ENCODE measurements at regions not wholly inside any gene's neighbourhood (a gene's known extent, or its start where the extent isn't known, plus 50 kb on each side); places are given as distances from the start of the nearest gene placed in this dataset.

DNA sequence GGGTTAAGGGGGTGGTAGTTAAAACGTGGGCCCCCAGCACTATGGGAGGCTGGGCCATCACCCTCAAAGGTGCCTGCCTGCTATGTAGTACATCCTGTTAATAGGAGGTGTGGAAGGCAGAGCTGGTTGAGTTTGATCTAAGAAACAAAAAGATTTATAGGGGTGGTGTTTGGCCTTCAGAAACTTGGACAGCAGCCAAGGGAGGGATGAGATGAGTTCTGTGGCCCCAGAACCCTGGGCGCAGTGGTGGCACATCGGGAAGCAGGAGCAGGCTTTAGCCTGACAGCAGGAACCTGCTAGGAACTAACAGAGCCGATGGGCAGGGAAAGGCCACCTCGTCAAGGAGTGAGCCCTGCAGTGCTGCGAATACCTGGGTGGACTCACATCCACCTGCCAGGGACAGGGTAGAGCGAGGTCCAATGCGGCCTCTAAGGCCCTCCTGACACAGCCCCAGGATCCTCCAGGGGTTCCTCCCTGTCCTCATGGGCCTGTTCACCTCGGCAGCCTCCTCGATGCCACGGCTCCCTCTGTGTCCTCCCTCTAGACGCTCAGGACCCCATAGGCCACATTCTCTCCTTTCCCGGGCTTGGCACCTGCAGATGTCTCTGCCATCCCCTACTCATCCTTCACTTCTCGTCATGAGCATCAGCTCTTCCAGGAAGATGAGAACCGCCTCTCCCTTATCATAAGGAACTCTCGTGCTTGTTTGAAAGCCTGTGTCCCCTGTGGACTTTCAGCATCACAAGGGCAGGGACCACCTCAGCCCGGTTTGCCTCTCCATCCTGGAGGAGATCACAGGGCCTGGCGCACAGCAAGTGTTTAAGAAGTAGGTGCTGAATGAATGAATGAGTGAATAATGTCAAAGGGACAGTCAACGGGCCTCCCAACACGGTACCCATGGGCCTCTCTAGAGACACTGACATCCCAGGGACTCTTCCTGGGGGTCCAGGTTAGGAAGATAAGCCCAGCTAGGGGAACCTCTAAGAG lies 103.5 kb upstream of the TNRC6C start:
- DNase-seq (ENCODE audit: low spot score) = no peak

DNA sequence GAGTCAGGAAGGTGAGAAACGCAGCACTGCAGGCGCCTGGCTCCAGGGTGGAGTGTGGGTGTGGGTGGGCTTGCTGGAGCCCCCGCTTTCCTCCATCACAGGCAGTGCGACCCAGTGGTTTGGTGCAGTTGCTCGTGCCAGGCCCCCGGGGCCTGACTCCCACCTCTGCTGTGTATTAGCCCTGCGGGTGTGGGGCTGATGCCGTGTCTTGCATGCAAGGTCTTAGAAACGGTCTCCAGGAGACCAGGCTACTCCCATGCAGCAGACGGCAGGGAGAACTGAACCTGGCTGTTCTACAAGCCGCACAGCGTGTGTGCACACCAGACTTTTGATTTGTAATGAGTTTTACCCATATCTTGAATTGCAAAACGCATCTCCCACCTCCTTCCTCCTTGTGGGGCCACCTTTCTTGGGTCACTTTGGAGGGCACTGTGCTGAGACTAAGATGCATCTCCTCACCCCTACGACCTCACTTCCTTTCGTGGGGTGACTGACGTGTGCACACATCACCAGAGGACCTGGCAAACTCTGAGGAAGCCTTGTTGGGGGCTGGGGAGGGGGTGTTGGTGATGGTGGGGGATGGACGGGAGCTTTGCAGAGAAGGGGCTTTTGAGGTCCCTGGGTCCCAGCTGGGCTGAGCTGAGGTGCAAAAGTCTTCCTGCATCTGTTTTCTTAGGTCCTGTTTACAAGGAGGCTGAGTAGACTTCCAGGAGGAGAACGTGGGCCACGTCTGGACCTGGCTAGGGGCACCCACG lies 101.8 kb upstream of the TNRC6C start:
- DNase-seq (ENCODE audit: low spot score) = no peak

DNA sequence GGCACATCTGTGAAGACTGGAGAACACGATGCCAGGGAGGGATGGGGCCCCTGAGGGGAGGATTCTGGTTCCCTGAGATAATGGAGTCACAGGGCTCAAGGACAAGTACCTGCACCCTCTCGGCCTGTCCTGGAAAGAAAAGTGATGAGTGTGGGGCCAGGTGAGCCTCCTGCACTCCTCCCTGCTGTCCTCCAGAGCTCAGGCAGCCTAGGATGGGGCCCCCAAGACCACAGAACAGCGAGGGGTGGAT lies 101.3 kb upstream of the TNRC6C start:
- DNase-seq (ENCODE audit: low spot score) = no peak

DNA sequence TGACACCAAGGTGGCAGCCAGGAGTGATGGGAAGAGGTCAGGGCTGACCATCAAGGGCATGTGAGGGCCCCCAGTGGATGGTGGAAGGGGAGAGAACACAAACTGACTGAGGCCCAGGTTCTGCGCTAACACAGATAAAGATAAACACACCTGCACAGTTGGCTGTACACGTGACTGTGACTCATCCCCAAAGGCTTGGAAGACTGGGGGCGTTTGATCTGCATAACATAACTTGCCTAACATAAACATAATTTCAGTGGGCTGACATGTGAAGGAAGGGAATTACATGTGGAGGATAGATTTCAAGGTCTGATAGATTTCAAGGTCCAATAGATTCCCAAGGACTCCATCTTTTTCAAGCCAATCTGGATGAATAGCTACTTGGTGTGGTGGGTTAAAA lies 100.9 kb upstream of the TNRC6C start:
- DNase-seq (ENCODE audit: low spot score) = no peak

DNA sequence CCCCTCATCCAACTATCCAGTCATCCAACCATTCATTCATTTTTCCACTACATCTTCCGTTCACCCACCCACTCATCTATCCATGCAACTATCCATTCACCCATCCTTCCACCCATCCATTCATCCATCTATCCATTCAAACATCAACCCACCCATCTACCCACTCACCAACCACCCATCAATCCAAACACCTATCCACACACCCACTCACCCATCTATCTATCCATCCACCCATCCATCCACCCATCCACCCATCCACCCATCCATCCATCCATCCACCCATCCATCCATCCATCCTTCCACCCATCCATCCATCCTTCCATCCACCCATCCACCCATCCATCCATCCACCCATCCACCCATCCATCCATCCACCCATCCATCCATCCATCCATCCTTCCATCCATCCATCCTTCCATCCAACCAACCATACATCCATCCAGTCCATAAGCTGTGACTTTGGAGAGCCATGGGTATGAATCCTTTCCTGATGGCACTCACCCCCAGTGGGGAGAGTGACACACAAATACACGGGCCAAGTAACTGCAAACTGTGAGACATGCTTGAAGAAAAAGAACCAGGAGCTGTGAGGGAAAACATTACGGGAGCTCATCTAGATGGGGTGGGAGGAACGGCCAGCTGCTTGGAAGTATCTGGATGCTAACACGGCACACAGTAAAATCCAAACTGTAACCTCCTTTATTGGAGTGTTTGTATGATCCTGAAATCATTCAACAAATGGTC lies 100.0 kb upstream of the TNRC6C start:
- DNase-seq (ENCODE audit: low spot score) = no peak

DNA sequence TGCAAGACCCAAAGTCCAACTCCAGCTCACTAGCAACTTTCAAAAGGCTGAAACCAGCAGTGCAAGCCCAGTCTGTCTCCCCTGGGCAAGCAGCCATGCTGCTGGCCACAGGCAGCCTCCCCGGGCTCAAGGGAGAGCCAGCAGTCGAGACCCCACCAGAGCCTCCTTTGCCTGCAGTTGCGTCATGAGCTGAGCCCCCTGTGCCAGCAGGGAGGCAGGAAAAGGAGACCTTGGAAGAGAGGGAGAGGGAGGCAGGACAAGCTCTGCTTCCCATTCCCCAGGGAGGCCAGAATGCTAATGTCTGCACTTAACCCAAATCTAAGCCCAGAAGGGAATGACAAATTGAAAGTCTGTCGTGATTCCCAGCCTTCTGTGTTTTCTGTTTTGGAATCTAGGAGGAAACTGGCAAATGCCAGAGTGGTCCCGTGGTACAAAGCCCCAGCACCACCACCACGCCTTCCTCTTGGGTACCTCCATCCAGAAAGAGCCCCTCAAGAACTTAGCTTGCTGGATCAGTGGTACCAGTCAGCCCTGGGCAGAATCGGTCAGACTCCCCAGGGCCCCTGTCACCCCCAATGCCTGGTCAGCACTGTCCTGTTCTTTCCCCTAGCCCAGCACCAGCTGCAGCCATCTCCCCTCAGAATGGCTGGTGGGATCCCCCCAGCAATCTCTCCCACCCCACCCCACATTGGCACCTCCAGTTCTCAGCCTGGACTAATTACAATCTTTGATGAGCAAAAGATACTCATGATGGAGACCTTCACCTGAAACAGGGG lies 99.3 kb upstream of the TNRC6C start:
- no peak for DNase-seq (ENCODE audit: low spot score)

DNA sequence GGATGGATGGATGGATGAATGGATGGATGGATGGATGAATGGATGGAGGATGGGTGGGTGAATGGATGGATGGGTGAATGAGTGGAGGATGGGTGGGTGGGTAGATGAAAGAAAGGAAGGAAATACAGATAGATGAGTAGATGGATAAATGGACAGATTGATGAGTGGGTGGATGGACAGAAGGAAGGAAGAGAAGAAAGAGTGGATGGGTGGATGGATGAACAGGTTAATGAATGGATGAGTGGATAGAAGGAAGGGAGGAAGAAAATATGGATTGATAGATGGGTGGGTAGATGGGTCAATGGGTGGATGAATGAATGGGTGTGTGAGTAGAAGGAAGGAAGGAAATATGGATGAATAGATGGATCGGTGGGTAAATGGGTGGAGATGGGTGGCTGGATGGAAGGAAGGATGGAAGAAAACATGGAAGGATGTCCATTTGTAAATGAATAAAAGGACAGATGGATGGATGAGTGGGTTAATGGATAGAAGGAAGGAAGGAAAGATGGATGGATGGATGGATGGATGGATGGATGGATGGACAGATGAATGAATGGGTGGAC lies 97.3 kb upstream of the TNRC6C start:
- DNase-seq (ENCODE audit: low spot score) = no peak

DNA sequence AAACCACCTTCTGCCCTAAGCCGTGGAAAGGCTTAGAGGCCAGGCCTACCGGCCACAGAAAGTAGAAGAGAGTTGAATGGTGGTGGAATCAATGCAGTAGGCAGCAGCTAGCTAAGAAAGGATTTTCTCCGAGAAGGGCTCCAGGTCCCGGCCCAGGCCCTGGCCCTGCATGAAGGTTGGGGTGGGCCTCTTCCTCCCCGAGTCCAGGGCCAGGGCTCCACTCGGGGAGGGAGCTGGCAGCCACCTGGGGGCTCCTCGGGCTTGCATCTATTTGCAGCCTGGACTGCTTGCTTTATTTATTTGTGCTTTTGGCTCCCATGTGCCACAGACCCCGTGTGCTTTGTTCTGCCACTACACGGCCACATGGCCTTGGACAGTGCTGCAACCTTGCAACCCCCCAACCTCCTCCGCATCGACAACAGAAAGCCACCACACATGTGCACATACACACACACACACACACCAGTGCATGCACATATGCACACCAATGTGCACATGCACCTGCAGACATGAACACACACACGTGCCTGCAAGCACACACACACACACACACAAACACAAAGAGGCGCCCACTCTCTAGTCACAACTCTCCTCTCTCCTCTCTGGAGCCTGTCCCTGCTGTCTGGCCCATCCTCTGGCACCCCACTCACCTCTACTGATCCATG lies 96.4 kb upstream of the TNRC6C start:
- no peak for DNase-seq (ENCODE audit: low spot score)

DNA sequence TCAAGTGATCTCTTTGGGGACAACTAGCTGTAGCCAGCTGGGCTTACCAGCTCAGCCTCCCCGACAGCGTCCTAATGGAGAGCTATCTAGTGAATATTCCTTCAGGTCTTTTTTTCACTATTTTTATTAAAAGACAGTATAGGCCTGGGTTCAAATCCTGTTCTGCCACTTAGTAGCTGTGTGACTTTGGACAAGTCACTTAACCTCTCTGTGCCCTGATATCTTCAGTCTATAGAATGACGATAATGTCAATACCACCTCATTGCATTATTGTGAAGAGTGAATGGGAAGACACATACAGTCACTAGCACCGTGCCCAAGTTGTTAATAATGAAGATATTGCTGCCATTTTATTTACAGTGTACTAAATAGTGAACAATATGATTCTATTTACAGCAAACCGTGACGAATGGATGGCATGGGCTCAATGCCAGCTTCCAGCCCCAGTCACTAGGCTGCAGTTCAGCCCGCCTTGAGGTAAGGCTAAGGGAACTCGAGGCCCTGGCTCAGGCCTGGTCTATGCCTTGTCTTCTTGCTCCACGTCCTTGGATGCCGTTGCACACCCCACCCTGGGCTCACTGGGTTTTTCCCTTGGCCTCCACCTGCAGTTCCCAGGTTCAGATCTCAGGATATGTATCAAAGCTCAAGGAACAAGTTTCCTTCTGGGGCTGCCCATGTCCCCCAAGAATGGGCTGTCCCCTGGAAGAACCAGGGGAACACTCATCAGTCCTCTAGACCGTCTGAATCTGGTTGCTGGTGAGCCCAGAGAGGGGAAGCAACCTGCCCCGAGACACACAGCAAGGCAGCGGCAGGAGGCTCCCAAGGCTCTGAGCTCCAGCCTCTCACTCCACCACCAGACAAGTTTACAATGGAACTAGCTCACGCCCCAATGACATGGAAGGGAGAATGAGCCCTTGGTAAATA lies 95.4 kb upstream of the TNRC6C start:
- DNase-seq (ENCODE audit: low spot score) = no peak

DNA sequence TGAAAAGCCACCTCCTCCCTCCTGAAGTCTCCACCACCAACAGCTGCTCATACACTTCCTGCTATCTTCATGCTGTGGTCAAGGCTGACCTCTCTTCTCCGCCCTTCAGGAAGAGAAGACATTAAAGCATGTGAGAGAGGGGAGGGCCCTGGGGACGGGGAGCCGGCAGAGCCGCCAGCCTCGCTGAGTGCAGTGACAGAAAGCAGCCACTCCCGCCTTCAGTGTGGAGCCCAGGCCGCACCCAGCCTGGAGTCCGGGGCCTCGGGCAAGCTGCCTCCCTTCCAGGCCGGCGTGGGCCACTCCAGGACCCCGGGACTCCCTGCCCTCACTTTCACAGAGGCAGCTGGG lies 94.7 kb upstream of the TNRC6C start:
- no peak for DNase-seq (ENCODE audit: low spot score)

DNA sequence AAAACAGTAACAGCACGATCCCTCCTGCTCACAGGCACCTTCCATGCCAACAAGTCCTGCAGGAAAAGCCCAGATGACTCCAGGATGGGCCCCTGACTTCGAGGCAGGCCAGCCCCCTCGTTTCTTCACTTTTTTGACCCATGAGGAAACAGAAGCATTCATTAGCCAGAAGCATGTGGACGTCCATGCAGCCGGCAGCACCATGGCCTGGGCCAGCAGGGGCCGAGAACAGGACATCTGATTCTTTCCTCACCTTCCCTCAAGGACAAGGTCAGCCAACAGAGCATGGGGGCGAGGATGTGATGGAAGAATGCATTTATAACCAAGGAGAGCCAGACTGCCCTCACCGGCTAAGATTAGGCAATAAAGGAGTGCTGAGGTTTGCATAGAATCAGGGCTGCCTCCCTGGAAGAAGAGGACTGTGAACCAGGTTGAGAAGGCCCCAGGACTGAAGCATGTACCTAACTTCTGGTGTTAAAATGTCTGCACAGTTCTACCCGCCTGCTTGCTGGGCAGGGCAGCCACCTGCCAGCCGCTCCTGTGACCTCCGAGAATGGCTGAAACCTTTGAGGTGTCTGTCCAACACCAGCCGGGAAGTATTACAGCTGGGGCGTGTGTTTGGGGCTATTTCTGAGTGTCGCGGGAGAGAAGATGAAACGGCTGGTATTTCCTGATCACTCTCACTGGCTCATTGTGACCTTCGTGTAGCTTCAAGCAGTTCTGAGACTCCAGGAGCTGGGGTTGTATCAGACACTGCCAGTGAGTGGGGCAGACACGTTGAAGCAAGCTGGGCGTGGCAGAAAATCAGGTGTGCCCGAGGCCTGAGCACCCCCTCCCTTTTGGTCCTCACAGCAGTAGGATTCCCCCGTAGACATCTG lies 94.0 kb upstream of the TNRC6C start:
- DNase-seq (ENCODE audit: low spot score) = no peak

DNA sequence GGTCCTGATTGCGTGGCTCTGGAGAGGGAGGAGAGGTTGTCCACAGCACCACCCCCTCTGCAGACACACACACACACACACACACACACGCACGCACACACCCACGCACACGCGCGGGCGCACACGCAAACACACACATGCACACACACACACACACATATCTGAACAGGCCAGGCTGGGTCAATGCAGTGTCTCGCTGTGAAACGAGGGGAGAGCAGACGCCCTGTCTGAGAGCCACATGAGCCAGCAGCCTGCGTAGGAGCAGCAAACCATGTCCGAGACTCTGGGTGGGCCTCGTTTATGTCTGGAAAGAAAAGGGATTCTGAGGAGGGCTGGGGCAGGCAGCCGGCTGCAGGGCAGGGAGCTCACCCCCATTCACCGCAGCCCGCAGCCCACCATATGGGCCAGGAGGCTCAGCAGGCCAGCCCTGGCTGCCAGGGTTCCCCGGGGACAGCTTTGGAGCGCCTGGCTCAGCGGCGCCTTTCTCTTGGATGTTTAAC lies 93.3 kb upstream of the TNRC6C start:
- no peak for DNase-seq (ENCODE audit: low spot score)

DNA sequence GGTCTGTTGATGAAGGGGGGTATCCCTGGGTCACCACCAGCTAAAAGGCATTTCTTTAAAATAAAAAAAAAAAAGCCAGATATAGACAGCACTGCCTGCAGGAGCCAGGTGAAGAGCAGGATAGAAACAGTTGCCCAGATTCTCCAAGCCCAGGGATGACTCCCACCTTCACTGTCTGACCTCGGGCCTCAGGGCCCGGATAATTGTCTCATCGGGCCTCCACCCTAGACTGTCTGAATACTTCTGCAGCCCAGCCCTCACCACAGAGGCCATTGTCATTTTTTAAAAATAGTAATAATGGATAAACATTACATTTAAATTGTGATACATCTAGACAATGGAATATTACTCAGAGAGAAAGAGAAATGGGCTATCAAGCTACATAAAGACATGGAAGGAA lies 92.8 kb upstream of the TNRC6C start:
- DNase-seq (ENCODE audit: low spot score) = no peak

DNA sequence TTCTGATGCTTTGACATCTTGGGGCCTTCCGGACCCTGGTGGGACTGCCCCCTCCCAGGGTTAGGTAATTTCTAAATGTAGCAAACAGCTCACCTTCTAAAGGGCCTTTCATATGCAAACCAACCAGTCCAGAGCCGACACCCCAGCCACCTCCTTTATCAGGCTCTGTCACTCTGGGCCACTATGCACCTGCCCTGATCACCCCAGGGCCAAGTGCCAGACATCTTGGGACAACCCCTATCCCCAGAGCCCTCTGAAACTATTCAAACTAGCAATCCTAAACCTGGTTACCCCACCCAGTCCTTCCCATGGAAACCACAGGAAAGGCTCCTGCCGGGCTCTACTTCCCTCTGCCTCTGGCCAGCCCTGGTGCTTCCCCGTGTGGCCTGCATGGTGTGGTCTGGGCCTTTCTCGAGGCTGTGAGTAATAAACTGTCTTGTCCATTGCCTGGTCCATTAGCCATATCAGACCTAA lies 91.2 kb upstream of the TNRC6C start:
- no peak for DNase-seq (ENCODE audit: low spot score)

DNA sequence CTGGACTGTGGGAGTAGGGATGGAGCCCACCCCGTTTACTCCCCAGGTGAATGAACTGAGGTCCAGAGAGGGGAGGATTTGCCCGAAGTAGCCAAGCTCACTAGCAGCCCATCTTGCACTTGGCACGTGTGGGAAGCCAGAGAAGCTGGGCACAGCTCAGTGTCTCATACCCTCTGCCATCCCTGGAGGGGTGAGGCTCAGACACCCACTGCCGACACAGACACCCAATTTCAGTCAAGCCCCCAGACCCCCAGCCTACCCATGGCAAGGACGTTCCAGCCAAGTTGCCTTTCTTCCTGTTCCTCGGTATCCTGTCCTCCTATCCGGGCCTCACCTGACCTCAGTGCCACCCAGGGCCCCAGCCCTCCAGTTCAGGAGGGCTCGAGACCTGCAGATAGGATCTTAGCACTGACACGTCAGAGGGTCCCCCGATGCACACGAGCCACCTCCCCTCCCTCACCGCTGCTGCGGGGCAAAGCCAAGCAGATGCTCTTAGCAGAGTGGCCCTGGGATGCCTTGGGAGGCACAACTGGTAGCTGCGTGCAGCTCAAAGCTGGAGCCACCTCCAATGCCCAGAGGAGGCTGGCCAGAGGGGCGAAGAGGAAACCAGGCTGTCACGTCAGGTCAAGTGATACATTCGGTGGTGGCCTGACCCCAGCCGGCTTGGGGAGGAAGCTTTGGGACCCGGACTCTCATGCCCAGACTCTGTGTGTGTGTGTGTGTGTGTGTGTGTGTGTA lies 90.4 kb upstream of the TNRC6C start:
- no peak for DNase-seq (ENCODE audit: low spot score)

DNA sequence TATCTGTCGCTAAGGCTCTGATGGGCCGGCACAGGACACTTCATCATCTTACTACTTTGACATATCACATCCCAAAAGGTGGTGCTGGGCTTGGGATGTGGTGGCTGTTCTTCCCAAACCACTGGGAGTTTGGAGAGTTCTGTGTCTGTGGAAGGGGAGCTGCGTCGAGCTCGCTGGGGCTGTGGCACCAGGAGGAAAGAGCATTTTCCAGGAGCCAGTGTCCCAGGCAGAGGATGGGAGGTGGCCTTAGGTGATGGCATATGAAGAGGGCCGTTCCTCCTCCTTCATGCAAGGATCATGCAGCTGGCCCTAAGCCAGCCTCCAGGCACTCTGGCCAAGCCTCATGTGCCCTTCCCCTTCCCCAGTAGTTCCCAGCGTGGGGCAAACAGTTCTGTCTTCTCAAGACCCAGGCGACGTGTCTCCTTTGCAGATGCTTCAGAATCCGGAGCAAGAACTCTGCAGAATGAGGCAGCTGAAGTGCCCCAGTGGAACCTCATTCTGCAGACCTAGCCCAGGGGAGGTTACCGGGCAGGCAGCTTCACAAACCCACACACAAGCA lies 89.4 kb upstream of the TNRC6C start:
- no peak for DNase-seq (ENCODE audit: low spot score)

DNA sequence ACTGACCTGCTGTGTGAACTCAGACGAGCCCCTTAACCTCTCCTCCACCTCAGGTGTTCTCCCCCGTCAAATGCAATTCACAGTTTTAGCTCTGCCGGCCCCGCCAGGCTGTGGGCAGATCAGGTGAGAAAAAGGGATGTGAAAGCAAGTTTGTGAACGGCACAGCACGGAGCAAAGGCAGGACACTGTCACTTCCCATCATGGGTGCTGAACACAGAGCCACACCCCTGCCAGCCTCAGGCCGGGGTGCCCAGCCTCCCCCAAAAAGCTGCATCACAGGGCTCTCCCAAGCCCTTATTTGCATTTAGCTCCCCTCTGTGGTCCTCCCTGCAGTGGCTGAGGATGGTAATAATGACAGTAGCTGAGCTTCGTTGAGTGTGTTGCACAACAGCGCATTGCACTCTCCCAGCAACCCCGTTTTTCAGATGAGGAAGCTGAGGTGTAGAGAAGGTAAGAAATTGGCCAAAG lies 88.8 kb upstream of the TNRC6C start:
- peak; percentile 86 for DNase-seq (ENCODE audit: low spot score)

DNA sequence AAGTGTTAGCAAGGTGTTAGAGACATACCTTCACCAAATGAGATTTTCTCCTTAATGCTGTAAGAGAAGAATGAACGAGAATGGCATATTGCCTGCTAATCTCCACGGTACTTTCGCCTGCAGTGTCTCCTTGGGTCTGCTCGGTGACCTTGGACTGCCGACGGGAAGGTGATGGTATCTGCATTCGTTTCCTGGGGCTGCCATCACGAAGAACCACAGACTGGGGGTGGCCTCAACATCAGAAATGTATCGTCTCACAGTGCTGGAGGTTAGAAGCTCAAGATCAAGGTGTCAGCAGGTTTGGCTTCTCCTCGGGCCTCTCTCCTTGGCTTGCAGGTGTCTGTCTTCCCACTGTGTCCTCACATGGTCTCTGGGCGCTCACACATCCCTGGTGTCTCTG lies 86.3 kb upstream of the TNRC6C start:
- DNase-seq (ENCODE audit: low spot score) = no peak
